ENCODE measurements at regions not wholly inside any gene's neighbourhood (a gene's known extent, or its start where the extent isn't known, plus 50 kb on each side); places are given as distances from the start of the nearest gene placed in this dataset.

DNA sequence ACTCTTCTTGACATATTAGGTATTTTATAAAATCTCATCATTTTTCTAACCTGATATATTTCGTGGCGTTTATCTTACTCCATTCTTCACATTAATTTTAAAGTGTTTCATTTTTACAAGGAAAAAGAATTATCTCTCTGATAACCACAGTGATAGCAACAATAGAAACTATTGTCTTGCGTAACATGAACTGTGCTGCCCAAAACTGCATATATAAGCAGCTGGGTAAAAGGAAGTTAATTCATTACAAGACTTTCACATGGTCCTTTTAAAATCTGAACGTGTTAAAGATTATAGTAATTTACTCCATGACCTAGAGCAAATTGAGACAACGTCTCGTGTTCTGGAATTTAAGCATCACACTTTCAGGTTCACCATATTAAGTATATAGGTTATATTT, 210.4 kb upstream of the GRIA4 start:
- no peak for TF ChIP-seq POLR2A (IDR thresholded peaks at IDR 0.05)
- TF ChIP-seq, protein P1, sequence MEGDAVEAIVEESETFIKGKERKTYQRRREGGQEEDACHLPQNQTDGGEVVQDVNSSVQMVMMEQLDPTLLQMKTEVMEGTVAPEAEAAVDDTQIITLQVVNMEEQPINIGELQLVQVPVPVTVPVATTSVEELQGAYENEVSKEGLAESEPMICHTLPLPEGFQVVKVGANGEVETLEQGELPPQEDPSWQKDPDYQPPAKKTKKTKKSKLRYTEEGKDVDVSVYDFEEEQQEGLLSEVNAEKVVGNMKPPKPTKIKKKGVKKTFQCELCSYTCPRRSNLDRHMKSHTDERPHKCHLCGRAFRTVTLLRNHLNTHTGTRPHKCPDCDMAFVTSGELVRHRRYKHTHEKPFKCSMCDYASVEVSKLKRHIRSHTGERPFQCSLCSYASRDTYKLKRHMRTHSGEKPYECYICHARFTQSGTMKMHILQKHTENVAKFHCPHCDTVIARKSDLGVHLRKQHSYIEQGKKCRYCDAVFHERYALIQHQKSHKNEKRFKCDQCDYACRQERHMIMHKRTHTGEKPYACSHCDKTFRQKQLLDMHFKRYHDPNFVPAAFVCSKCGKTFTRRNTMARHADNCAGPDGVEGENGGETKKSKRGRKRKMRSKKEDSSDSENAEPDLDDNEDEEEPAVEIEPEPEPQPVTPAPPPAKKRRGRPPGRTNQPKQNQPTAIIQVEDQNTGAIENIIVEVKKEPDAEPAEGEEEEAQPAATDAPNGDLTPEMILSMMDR (IDR thresholded peaks at IDR 0.05), result no peak
